GM13977 (cell line): ENCODE measurements at regions not wholly inside any gene's neighbourhood (a gene's known extent, or its start where the extent isn't known, plus 50 kb on each side); places are given as distances from the start of the nearest gene placed in this dataset.

Experiments used
- DNase-seq: peaks from one replicate; pipeline ENCODE4 v3.0.0; 2012; ENCODE audit warnings: low spot score
- in situ Hi-C: fragments of 300-500 bp; cut with MboI; formaldehyde crosslinking; loops from one replicate; pipeline ENCODE4 v1.12.0; 2022; ENCODE audit warnings: low sequenced_read_pairs, low pct_unique_long_range_greater_than_20kb, mixed read lengths, inconsistent platforms; ENCODE audit not compliant: unreplicated experiment
- TF ChIP-seq, protein P1 (sequence below): IDR thresholded peaks from 2 replicates; pipeline ENCODE4 v1.5.1; 2012; ENCODE audit warnings: mild to moderate bottlenecking, control low read depth; ENCODE audit not compliant: insufficient read depth; ENCODE audit errors: extremely low read depth, missing control alignments

DNA sequence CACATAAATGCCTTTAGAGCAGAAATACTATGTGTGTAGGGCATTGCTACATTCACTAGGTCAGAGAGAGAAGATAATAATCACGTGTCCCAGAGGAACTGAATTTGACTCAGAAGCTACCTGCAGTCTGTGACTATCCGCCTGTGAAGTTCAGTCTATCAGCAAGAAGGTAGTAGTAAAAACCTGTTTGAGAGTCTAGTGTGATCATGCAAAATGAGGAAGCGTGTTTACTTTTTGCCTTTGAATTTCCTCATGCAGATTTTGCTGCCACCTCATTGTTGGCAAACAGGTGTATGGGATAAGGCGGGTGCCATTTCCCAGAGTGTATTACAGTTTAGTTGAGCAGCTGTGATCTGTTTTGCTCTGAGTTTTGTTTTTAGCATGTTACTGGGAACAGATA lies 403.9 kb upstream of the FANCL start:
- TF ChIP-seq, protein P1, sequence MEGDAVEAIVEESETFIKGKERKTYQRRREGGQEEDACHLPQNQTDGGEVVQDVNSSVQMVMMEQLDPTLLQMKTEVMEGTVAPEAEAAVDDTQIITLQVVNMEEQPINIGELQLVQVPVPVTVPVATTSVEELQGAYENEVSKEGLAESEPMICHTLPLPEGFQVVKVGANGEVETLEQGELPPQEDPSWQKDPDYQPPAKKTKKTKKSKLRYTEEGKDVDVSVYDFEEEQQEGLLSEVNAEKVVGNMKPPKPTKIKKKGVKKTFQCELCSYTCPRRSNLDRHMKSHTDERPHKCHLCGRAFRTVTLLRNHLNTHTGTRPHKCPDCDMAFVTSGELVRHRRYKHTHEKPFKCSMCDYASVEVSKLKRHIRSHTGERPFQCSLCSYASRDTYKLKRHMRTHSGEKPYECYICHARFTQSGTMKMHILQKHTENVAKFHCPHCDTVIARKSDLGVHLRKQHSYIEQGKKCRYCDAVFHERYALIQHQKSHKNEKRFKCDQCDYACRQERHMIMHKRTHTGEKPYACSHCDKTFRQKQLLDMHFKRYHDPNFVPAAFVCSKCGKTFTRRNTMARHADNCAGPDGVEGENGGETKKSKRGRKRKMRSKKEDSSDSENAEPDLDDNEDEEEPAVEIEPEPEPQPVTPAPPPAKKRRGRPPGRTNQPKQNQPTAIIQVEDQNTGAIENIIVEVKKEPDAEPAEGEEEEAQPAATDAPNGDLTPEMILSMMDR, result no peak
- DNase-seq, result no peak
- in situ Hi-C loops, result no loop called here

DNA sequence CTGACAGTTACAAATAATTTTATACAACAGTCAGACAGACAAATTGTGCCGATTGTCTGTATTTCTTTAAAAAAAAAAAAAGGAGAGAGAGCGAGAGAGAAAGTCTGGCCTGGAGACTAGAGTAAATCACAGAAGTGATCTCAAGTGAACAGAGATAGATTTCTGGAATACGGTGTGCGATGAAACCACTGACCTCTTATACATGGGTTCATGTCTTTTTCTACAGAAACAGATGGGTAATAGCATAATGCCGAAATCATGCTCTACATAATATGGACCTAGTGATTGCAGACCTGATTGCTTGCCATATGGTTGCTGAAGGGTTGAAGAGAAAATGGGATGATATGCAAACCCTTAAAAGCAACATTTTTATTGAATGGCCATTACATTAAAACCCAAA lies 403.3 kb upstream of the FANCL start:
- no peak for DNase-seq
- TF ChIP-seq, protein P1, result no peak
- in situ Hi-C loops, result no loop called here

DNA sequence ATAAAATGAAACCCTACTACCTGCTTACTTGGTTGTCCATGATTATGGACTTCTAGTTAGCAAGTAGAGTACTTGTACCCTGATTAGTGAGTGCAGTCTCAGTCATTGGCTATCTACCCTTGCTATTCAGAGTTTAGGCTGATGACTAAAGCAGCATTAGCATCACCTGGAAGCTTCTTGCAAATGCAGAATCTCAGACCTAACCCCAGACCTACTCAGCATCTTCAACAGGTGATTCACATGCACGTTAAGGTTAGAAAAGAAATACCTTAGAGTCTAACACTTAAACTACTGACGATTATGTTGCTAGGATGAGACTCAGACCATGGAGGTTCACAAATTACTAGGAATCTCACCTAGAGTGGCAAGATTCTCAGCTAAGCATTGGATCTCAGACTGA lies 399.9 kb upstream of the FANCL start:
- TF ChIP-seq, protein P1, result no peak
- in situ Hi-C loops, result no loop called here
- no peak for DNase-seq

DNA sequence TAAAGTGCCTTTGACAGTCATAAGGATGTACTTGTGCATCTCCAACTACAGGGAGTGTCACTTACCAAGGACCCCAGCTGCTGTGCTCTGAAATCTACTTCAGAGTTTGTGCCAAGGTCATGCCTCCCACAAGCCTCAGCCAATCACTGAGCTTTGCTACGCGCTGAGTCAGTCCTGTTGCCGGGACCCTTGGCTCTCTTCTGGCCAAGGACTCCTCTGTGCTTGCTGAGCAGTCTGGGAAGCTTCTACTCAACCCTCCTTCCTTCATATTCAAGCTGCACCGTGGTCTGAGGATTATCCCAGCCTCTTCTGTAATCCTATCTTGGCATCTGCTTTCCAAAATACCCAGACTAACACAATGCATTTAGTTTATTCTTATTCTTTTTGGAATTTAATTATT lies 398.9 kb upstream of the FANCL start:
- in situ Hi-C loops, result no loop called here
- TF ChIP-seq, protein P1, result no peak
- no peak for DNase-seq

DNA sequence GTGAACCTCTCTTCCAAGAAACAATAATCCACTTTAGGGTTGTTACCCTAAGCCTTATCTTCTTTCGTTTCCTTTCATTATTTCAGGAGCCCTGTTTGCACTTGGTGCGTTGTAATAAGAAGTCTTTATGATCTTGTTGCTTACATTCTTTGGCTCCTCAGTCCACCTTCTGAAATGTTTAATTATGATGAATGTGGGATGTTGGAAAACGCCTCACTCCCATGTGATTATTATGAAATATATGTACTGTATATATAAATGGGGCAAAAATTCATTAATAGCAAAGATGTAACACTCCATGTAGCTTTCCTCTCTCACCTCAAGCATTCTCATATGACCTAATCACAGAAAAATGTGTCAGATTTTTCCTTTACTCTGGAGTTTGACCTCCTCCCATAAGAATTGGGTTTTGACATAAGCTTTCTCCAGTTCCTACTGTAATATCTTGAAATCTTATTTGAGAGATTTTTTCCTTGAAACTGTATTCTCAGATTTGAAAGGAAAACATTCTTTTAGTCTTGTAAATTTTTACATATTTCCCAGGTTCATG lies 397.2 kb upstream of the FANCL start:
- DNase-seq, result no peak
- in situ Hi-C loops, result no loop called here
- TF ChIP-seq, protein P1, result no peak

DNA sequence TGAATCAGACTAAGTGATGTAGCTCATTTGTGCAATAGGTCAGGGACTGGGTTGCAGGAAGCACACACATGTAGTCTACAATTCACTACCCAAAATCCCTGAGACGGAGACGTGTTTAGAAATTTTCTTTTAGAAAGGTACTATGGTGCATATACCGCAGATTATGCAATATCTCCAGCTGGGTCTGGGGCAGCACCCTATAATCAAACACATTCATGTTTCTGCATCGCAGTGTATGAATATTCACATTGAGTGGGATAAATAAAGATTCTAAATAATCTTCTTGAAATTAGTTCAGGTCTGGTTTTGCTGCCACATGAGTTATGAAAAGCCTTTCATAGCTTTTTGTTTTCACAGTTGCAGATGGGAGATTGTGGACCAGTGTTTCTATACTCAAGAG lies 395.7 kb upstream of the FANCL start:
- TF ChIP-seq, protein P1, result no peak
- DNase-seq, result no peak
- in situ Hi-C loops, result no loop called here
